Erythroblast (primary cell): ENCODE measurements at regions not wholly inside any gene's neighbourhood (a gene's known extent, or its start where the extent isn't known, plus 50 kb on each side); places are given as distances from the start of the nearest gene placed in this dataset.

ENCODE experiments used
- GATA1 ChIP-seq: IDR thresholded peaks from 2 replicates; pipeline ENCODE4 v1.6.1; 2011; ENCODE audit warnings: low read depth, mild to moderate bottlenecking, control low read depth, low read length, moderate library complexity
- POLR2A ChIP-seq: IDR thresholded peaks from 2 replicates; pipeline ENCODE4 v1.6.1; 2011; ENCODE audit warnings: mild to moderate bottlenecking, low read length

GRCh38 chrX:867966-868647 is 237.5 kb downstream of the SHOX start:
- no peak for TF ChIP-seq POLR2A
- no peak for TF ChIP-seq GATA1
